ENCODE measurements at regions not wholly inside any gene's neighbourhood (a gene's known extent, or its start where the extent isn't known, plus 50 kb on each side); places are given as distances from the start of the nearest gene placed in this dataset.

DNA sequence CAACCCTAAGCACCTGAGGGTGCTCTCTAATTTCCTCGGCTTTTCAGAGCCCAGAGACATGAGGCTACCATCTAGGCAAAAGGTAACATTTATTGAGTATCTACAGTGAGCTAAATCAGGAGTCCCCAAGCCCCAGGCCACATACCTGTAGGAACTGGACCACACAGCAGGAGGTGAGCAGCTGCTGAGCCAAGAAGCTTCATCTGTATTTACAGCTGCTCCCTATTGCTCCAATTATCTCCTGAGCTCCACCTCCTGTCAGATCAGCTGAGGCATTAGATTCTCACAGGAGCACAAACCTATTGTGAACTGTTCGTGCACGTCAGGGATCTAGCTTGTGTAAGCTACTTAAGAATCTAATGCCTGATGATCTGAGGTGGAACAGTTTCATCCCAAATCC is 70.2 kb downstream of the RND3 start:
- no peak for DNase-seq (ENCODE audit: low read depth)

DNA sequence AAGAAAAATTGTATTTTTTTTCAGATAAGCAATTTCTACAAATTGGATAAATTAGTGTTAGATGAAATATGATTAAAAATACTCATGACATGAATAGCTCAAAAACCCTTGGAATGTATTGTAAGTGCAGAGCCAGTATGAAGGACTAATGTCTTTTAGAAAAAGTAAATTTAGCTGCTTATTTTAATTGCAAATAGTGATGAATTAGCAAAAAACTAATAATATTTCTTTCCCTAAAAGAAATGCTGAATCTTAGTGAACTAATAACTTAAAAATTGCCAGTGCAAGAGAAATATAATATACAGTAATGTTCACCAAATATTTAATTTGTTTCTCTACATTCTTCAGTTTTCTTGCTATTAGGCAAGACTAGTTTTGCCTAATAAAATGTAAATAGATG is 72.4 kb downstream of the RND3 start:
- DNase-seq (ENCODE audit: low read depth): no peak

DNA sequence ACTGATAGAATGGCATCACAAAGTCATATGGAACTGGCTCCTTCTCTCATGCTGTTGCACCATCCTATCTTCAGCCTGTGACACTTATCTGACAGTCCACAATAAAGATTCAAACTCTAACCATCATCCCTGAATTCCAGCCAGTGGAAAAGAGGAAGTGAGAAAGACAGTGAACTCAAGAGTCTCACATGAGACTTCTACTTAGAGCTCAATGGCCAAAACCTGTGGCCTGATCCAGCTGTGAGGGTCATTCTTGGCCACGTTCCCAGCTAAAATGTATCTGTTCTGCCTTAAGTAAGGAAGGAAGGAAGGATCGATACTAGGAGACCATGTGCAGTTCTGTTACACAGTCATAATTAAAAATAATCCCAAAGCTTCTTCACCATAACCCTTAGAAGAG is 73.6 kb downstream of the RND3 start:
- no peak for DNase-seq (ENCODE audit: low read depth)

DNA sequence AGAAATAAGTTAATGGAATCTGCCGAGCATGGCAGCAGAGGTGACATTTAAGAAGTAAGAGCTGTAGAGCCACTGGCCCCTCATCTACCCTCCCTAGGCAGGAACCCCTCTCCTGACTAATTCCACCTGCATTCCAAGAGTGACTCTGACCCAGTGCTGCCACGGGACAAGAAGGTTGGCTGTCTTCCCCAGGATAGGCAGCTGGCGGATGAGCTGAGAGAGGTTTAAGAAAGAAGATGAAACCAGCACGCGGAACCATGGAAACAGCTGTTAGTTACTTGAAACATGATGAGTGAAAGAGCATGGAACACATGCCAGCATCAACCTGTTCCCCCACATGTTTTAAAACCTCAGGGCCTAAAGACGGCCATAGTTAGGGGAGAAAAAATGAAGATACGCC is 74.1 kb downstream of the RND3 start:
- DNase-seq (ENCODE audit: low read depth): no peak

DNA sequence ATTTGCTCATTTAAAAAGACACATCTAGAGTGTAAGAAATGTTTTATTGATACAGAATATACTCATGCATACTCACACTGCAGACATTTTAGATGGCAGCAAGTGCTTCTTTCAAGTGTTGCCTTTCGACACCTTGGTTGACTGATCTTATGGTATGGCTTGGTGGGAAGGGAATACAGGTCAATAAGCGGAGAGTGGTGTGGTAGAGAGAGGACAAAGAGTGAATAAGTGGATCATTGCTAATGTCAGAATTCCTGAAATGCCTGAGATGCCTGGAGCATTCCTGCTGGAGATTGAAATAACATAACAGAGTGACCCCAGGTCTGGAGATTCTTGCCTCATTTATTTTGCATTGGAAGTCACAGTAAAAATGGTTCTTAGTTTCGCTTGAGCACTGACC is 76.7 kb downstream of the RND3 start:
- DNase-seq (ENCODE audit: low read depth): peak; percentile 79

DNA sequence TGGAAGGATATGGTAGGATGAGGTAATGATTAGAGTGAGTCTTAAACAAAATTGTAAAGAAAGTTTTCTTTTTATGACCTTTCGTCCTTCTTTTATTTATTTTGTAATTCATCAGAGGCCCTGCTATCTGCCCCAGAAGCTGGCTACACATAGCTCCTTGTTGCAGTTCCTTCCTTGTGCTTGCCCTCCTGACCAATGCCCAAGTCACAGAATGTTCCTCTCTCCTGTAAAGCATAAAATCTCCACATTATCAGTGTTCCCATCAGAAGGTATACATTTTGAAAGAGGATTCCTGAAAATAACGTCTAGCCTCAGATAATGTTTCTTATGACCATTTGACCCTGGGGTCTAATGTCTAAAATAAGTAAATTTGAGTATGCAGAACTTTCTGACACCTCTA is 78.3 kb downstream of the RND3 start:
- DNase-seq (ENCODE audit: low read depth): no peak

DNA sequence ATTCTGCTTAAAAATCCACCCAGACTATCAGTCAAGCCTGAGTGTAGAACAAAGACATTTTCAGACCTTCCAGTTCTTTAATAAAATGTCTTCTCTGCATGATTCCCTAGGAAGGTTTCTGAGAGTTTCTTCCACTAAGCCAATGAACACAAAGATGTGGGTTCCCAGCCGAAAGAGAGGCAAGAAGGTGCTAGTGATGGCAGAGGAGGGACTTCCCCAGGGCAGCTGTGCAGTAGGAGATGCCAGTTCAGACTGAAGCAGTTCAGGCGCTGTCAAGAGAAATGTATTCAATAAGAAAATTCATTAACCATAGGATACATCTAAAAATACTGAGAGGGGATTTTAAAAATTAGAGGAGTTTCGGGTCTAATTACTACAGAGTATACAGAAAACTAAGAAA is 83.3 kb downstream of the RND3 start:
- DNase-seq (ENCODE audit: low read depth): no peak

DNA sequence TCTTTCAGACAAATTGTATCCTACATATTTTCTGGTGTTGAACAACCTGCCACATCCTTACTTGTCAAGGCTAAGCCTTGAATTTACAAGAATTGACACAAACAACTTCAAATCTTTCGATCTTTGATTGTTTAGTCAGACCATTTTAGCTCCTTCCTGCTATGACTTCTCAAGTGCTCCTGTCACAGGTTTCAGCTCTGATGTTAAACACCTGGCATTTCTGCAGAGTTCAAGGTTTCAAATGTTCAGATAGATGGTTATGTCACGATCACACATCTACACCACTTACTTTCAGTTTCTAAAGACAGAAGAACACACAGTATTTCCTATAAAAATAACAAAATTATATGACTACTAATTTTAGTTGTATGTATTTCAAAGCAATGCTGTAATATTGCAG is 84.0 kb downstream of the RND3 start:
- DNase-seq (ENCODE audit: low read depth): no peak

DNA sequence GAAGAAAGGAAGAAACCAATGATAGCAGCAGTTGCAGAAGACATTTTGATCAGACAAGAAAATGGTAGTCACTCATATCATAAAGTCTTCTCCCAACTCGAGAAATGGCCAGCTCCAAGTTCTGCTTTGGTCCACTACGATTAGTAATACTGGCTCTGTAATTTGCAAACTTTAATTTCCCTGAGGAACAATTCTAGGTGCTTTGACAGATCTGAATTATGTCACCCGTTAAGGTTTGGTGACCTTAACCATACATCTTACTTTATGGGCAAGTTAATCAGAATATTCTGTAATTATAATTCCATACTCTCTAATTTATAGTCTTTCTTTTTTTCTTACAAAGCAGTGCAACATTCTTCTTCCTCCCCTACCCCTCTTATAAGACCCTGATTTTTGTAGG is 84.5 kb downstream of the RND3 start:
- no peak for DNase-seq (ENCODE audit: low read depth)

DNA sequence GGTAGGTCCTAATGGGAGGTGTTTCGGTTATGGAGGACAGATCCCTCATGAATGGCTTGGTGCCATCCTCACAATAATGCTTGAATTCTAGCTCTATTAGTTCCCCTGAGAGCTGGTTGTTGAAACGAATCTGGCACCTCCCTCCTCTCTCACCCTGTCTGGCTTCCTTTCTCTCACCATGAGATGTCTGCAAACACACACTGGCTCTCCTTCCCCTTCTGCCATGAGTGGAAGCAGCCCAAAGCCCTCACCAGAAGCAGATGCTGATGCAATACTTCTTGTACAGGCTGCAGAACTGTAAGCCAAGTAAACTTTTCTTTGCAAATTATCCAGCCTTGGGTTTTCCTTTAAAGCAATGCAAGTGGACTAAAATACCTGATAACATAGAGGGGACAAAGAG is 86.6 kb downstream of the RND3 start:
- DNase-seq (ENCODE audit: low read depth): no peak

DNA sequence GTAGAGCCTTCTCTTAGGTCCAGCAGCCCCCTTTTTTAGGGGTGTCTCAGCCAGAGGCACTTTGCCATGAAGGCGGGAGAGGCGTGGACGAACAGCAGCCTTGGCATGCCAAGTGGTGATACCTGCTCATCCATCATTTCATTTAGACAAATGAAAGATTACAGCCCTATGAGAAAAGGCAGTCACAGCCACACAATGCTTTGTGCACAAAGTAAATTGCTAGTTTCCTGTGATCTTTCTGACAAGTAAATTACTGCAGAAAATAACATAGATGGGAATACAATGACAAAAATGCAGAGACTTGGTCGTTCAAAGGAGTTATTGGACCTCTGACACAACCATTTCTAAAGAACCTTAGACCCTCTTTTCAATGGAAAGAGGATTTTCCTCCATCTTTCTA is 94.9 kb downstream of the RND3 start:
- no peak for DNase-seq (ENCODE audit: low read depth)

DNA sequence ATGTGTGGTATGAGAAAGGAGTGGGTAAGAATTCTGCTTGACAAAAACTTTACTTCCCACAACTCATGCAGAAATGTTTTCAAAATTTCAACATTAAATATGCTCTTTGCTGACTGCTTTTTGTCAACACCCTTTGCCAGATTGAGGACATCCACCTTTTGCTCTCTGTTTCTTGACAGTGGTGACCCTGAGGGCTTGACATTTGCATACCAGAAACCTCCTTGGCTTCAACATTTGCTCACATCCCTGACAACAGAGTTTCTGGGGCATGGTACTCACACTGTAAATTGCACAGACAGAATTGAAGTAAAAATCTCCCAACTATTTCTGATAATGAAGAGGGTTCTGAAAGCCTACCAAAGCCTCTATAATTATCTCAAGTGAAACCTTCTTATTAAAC is 95.7 kb downstream of the RND3 start:
- no peak for DNase-seq (ENCODE audit: low read depth)

DNA sequence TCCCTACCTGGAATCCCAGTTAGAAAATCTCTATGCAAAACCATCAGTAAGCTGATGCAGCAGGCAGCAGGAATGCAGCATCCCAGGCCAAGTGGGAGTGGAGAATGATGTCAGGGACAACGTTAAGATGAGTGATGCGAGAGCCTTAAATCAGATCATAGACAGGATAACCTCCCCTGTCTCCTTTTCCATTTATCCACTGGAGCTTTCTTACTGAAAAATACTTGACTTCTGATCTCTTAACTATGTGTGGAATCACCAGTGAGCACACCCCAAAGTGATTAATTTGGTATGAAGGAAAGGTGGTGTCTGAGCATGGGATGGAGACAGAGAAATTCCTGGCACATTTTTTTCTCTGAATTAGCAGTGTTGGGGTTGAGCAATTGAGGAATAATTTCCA is 98.0 kb downstream of the RND3 start:
- no peak for DNase-seq (ENCODE audit: low read depth)

DNA sequence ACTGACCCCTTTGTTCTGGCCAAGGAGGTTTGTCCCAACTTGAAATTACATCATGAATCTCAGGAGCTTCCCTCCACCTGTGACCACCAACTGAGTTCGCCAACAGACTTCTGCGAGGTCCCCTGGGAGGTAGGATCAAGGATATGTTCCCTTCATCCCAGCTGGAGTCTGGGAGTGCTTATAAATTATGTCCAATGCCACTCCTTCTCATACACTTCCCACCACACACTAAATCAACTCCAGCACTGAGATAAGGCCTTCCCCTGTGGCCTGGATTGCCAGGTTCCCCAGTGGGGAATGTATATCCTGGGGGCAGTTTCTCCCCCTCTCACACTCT is 99.2 kb downstream of the RND3 start:
- no peak for DNase-seq (ENCODE audit: low read depth)

DNA sequence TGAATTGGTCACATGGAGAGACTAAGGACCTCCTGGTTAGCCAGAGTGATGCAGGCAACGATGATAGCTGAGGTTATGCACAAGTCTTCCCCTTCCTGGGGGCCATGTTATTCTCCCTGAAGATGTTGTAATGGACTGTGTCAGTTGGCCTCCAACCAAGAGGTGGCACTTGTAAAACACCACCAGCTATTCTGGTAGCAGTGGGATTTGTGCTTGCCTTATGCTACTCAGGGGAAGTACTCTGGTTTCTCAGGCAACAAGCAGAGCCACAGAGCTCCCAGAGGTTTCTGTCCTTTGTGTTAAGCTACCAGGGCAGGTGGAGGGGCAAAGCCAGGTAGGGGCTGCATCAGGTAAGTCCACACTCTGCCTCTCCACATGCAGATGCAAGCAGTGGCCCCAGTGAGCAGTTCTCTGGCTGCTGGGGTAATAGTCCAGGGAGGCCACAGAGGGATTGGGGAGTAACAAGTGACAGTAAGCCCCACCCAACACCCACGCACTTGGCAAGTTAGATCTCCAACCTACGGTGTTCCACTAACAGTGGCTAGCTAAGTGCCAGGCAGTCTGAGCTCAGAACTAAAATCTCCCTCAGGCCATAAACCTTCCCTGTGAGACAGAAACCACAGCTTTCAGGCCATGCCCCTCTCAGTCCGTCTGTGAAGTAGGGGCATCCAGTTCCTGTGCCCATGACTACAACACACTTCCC is 99.7 kb downstream of the RND3 start:
- no peak for DNase-seq (ENCODE audit: low read depth)

DNA sequence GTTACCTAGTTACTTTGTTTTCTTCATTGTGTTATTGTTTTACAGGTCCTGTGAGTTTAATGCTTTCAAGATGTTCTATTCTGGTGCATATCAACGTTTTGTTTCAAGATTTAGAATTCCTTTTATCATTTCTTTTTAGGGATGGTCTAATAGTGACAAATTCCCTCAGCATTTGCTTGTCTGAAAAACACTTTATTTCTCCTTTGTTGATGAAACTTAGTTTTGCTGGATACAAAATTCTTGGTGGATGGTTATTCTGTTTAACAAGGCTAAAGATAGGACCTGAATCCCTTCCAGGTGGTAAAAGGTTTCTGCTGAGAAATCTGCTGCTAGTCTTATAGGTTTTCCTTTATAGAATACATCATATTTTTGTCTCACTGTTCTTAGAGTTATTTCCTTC is 102.3 kb downstream of the RND3 start:
- no peak for DNase-seq (ENCODE audit: low read depth)

DNA sequence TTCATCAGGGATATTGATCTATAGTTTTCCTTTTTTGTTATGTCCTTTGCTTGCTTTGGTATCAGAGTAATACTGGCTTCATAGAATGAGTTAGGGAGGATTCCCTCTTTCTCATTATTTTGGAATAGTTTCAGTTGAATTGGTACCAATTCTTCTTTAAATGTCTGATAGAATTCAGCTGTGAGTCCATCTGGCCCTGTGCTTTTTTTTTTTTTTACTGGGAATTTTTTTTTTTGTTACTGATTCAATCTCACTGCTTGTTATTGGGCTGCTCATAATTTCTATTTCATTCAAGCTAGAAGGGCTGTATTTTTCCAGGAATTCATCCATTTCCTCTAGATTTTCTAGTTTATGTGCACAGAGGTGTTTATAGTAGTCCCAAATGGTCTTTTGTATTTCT is 103.9 kb downstream of the RND3 start:
- no peak for DNase-seq (ENCODE audit: low read depth)

DNA sequence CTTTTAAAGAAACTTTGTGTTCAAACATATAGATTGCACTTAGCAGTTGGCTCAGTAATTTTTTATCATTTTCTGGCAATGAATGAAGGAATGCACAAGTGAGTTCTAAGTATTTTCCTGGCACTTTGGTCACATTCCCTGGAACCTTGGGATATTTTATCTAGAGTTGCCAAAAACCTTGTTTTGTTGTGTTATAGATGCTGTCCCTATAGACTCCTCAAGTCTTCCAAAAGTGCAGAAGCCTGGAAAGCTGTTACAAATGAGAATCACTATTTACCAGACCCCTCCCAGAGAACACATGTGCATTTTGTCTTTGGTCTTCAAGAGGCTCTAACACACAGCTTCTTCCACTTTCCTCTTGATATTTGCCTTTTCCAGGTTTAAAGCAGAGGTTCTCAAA is 108.3 kb downstream of the RND3 start:
- no peak for DNase-seq (ENCODE audit: low read depth)

DNA sequence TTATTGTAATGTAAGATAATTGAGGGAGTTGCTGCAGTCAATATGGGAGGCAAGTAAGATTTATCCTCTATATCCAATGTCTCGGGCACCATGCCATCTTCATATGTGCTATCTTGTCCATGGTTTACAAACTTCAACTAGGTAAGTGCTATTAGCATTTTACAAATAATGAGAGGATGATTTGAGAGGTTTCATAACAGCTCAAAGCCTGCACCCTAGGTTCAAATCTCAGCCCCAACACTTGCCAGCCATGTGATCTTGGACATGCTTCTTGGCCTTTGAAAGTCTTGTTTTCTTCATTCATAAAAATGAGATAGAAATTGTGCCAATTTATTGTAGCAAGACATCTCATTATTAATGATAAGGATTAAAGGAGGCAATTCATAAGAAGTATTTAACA is 108.8 kb downstream of the RND3 start:
- DNase-seq (ENCODE audit: low read depth): no peak

DNA sequence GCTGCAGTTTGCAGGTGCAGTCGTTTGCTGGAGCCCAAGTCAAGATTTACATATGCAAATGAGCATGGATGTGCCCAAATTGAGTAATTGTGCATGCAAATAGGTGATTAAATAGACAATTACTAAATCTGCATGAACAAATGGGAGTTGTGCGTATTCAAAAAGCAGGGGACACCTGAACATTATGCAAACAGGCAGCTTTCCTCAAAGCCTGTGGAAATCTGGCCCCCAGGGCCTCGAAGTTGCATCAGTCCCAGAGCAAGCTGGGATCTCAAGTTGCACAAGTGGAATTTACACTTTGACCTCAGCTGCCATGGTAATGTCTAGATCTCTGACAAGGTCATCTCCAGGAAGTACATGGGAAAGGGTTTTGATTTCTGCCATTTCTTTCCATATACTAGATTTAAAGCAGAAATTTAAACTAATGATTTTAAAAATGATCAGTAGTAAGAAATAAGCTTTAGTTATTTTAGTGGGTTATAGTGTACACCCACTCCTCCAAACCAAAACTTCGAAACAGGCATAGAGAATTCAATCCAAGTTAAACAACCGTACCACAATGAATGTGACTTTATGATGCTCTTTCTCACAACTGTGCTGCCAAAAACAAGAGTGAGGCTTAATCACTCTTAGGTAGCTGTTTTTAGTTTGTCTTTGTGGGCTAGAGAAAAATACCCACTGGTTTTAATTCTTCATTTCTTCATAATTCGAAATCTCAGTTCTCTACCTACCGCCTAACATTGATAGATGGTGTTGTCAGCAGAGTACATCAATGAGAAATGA is 110.7 kb downstream of the RND3 start:
- DNase-seq (ENCODE audit: low read depth): no peak

DNA sequence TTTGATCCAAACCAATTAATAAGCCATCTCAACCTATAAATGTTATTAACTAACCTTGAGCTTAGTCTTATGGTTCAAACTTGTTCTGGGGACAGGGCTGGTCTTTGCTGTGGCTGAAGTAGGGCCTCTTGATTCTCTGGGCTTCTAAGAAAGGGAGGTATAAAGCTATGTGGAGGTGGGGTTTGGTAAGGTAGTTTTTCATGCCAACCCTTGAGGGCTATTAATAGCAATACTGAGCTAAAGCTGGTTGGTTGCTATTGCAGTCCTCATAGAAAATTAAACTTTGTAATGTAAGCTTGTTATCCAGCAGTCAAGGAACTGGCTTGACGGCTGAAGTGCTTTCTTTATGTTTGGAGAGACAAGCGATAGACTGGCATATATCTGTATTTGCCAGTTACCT is 112.1 kb downstream of the RND3 start:
- DNase-seq (ENCODE audit: low read depth): no peak

DNA sequence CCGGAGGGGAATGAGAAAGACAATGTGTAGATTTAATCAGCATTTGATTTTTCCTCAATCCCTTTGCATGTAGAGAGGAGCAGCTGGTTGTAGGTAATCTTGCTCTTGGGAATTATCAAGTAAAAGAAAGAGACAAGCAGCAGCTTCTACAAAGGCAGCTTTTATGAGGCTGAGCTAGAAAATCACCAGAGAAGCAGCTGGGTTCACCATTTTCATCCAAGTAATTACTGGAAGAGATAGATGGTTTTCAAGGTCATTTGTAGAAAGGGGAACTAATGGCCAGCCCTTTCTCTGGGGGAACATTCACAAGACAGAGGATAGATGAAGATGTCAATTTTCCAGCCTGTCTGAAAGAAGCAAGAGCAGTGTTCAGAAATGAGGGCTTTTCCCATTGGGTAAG is 113.0 kb downstream of the RND3 start:
- no peak for DNase-seq (ENCODE audit: low read depth)

DNA sequence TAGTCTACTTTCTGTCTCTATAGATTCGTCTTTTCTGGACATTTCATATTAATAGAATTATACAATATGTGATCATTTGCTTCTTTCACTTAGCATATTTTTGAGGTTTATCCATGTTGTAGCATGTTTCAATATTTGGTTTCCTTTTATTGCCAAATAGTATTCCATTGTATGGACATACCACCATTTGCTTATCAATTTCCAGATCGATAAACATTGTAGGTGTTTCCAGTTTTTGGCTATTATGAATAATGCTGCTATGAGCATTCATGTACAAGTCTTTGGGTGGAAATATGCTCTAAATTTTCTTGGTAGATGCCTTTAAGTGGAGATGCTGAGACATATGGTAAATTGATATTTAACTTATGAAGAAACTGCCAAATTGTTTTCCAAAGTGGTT is 114.1 kb downstream of the RND3 start:
- DNase-seq (ENCODE audit: low read depth): no peak
